Vagina (tissue), 2 donors: ENCODE measurements at regions not wholly inside any gene's neighbourhood (a gene's known extent, or its start where the extent isn't known, plus 50 kb on each side); places are given as distances from the start of the nearest gene placed in this dataset.

Experiments used
- DNase-seq, 2 donors: peaks; one replicate each; pipeline ENCODE4 v3.0.0-alpha.2; 2017; ENCODE audit errors: extremely low spot score in 2 of 2
- H3K27ac ChIP-seq: fragments of 200-600 bp; sonication (generic); one replicate; pipeline ENCODE4 v1.5.1; 2019
- H3K27me3 ChIP-seq: fragments of 200-600 bp; sonication (generic); one replicate; pipeline ENCODE4 v1.5.1; 2019
- H3K36me3 ChIP-seq, 2 donors: fragments of 200-600 bp; sonication (generic); one replicate each; pipeline ENCODE4 v1.5.1; 2017 to 2019
- H3K4me1 ChIP-seq: fragments of 200-600 bp; sonication (generic); one replicate; pipeline ENCODE4 v1.5.1; 2019
- H3K4me3 ChIP-seq, 2 donors: fragments of 200-600 bp; sonication (generic); 1 replicate in 1 of 2; 2 replicates in 1 of 2; pipeline ENCODE4 v1.5.1; 2016 to 2019
- H3K9me3 ChIP-seq: fragments of 200-600 bp; sonication (generic); one replicate; pipeline ENCODE4 v1.5.1; 2019
- CTCF ChIP-seq, 3 experiments: fragments of 450-650 bp in 2 of 3; fragments of 200-600 bp in 1 of 3; sonication (generic) in 1 of 3; IDR thresholded peaks; one replicate each; pipeline ENCODE4 v1.5.1; 2017 to 2019; ENCODE audit warnings: antibody characterized with exemption in 3 of 3, mild to moderate bottlenecking in 2 of 3, moderate library complexity in 2 of 3
- POLR2A ChIP-seq, 2 donors: fragments of 450-650 bp; IDR thresholded peaks; one replicate each; pipeline ENCODE4 v1.6.1; 2017; ENCODE audit warnings: antibody characterized with exemption in 2 of 2, mild to moderate bottlenecking in 2 of 2, moderate library complexity in 2 of 2
- POLR2AphosphoS5 ChIP-seq, 2 donors: sonication (generic); formaldehyde crosslinking; IDR thresholded peaks; one replicate each; pipeline ENCODE4 v1.9.0; 2017; ENCODE audit warnings: antibody characterized with exemption in 2 of 2, mild to moderate bottlenecking in 2 of 2, low read depth in 1 of 2; ENCODE audit not compliant: insufficient read depth in 1 of 2
- intact Hi-C: fragments of 100-400 bp; cut with DNase I; formaldehyde crosslinking; loops from one replicate; pipeline ENCODE4 v1.15.1; 2023

DNA sequence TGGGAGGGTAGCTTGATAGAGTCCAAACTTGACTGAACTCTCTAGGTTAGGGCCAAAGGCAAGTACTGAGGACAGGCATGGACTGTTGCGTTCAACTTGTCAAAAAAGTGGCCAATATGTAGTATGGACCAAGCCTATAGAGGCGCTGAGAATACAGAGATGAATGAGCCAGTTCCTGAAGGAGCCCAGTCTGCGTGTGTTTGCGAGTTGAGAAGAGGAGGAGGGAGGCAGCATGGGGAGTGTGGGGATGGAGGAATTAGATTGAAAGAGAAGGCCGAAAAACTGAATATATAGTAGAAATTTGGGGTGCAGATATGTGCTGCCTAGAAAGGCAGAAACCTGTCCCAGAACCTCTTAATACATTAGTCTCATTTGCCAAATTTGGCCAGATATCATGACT, 412.4 kb downstream of the PCNX1 start:
- no peaks in the 10 kb centered on the region for H3K36me3 ChIP-seq
- H3K27ac ChIP-seq: peak overlapping the region; percentile 98
- H3K9me3 ChIP-seq: no peaks in the 10 kb centered on the region
- intact Hi-C loops: loop anchor here (5.0 kb wide), 1 partner anchor 433 kb away; no protein-coding TSS in a partner anchor
- TF ChIP-seq POLR2A (IDR thresholded peaks at IDR 0.05): no peak
- TF ChIP-seq CTCF (IDR thresholded peaks at IDR 0.05): no peak
- TF ChIP-seq POLR2AphosphoS5 (IDR thresholded peaks at IDR 0.05; ENCODE audit: insufficient read depth in 1 of 2, low read depth in 1 of 2): no peak
- H3K27me3 ChIP-seq: no peaks in the 10 kb centered on the region
- H3K4me3 ChIP-seq: peak overlapping the region; percentile 85 to 91
- peaks cover 16% of the 10 kb centered on the region for H3K4me1 ChIP-seq
- peak in 1 of 2 donors; percentile 89 for DNase-seq

- H3K27me3 ChIP-seq: no peaks in the 10 kb centered on the region
- intact Hi-C loops: loop anchor here (5.0 kb wide), 1 partner anchor 432 kb away; no protein-coding TSS in a partner anchor
- peak within 1 kb of the TSS; percentile 85 to 91 for H3K4me3 ChIP-seq
- H3K4me1 ChIP-seq: peaks cover 16% of the 10 kb centered on the region
- peak in 1 of 2 donors; percentile 99 for DNase-seq
- no peaks in the 10 kb centered on the region for H3K36me3 ChIP-seq
- no peaks in the 10 kb centered on the region for H3K9me3 ChIP-seq
- peak within 1 kb of the TSS; percentile 98 for H3K27ac ChIP-seq
- peak; percentile 83 to 96 for TF ChIP-seq POLR2AphosphoS5 (IDR thresholded peaks at IDR 0.05; ENCODE audit: insufficient read depth in 1 of 2, low read depth in 1 of 2)
- peak in 1 of 2 donors; percentile 84 for TF ChIP-seq POLR2A (IDR thresholded peaks at IDR 0.05)
- TF ChIP-seq CTCF (IDR thresholded peaks at IDR 0.05): no peak
Observed at GRCh38 chr14:71320107-71320733, 413.0 kb downstream of the PCNX1 start, which contains the start of gene SIPA1L1. Gene SIPA1L1, plus strand, starts transcription at chr14:71320476.

DNA sequence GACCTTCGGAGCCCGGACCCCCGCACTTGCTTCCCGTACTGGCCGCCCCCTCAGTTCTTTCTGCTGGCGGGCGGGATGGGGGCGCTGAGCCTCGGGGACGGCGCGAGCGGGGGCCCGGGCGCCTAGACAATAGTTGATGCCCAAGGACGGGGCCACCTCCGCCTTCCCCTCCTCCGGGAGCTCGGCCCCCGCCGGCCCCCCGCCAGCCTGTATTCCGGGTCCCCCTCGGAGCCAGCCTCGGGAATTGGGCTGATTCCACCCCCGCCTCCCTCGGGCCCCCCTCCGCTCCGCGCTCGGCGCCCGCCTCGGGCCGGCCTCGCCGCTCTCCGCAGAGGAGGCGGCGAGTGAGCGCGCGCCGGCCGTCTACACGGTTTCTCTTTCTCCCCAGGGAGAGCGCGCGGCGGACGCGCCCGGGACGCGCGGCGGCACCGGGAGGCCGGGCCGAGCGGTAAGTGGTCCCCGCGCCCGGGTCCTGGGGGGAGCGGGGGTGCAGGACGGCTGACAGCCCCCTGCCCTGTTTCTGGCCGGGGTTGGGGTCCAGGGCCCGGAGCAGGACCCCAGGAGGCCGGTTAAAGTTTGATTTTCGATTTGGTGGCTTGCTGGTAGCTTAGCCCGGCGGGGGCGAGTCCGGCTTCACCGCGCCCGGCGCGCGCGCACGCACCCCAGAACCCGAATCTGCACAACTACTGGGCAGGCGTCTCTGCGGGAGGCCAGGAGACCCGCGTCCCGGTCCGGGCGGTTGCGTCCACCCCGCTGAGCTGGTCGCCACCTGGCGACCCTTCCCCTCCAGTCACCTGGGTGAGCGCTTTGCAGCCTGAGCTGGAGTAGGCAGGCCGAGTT, 413.7 kb downstream of the PCNX1 start:
- intact Hi-C loops: loop anchor here (5.0 kb wide), 1 partner anchor 431 kb away; no protein-coding TSS in a partner anchor
- Histone ChIP-seq H3K27ac (peak overlapping the region; percentile 98), H3K36me3 (no peaks in the 10 kb centered on the region), H3K9me3 (no peaks in the 10 kb centered on the region), H3K27me3 (no peaks in the 10 kb centered on the region), H3K4me3 (peak overlapping the region; percentile 85 to 91), H3K4me1 (peaks cover 16% of the 10 kb centered on the region)
- no peak for DNase-seq
- TF ChIP-seq POLR2A (IDR thresholded peaks at IDR 0.05) (peak in 1 of 2 donors; percentile 20), POLR2AphosphoS5 (IDR thresholded peaks at IDR 0.05; ENCODE audit: insufficient read depth in 1 of 2, low read depth in 1 of 2) (no peak)

DNA sequence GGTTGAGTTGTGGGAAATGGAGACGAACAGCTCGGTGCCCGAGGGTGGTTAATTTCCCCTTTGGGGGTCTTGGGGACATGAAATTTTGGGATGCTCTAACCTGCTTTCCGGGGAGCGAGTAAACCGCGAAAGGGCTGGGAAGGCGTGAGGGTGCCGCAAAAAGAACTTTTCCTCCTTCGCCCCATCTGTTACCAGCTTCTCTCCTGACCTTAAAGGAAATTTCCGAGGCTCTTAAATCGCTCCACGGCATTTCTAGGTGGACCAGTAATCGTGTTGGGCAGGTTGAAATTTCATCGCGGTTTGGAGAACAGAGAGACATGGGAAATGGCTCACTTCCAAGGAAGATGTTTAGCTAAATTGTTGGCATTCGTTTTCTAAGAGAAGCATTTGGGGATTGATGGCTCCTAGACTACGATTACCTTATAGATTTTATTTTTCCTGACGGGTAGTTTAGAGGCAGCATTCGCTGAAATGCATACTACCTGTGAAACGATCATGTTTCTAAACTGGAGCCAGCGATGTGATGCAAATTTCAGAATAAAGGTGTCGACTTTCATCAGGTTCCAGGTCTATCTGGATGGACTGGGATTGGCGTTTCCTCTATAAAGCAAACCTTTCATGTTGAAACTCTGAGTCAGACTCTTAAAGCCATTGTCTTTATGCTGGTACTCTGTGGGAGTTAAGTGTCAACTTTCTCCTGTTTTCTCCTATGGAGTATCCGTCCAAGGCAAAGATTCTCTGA, 414.5 kb downstream of the PCNX1 start:
- intact Hi-C loops: loop anchor here (5.0 kb wide), 1 partner anchor 431 kb away; no protein-coding TSS in a partner anchor
- Histone ChIP-seq H3K9me3 (no peaks in the 10 kb centered on the region), H3K4me1 (peaks cover 16% of the 10 kb centered on the region), H3K36me3 (no peaks in the 10 kb centered on the region), H3K4me3 (peak overlapping the region; percentile 85 to 91), H3K27me3 (no peaks in the 10 kb centered on the region), H3K27ac (peak overlapping the region; percentile 98)
- TF ChIP-seq CTCF (IDR thresholded peaks at IDR 0.05): no peak
- TF ChIP-seq POLR2AphosphoS5 (IDR thresholded peaks at IDR 0.05; ENCODE audit: insufficient read depth in 1 of 2, low read depth in 1 of 2): peak; percentile 27 to 53
- no peak for DNase-seq

GRCh38 chr14:71322655-71323250, 415.5 kb downstream of the PCNX1 start:
- H3K27ac ChIP-seq: no peak overlapping the region
- H3K36me3 ChIP-seq: no peaks in the 10 kb centered on the region
- no peaks in the 10 kb centered on the region for H3K9me3 ChIP-seq
- no peak overlapping the region for H3K4me3 ChIP-seq
- no peaks in the 10 kb centered on the region for H3K27me3 ChIP-seq
- TF ChIP-seq POLR2A (IDR thresholded peaks at IDR 0.05) (no peak), POLR2AphosphoS5 (IDR thresholded peaks at IDR 0.05; ENCODE audit: insufficient read depth in 1 of 2, low read depth in 1 of 2) (no peak), CTCF (IDR thresholded peaks at IDR 0.05) (peak in 1 of 3 experiments; percentile 18)
- intact Hi-C loops: loop anchor here (5.0 kb wide), 1 partner anchor 430 kb away; no protein-coding TSS in a partner anchor
- DNase-seq: no peak
- peaks cover 16% of the 10 kb centered on the region for H3K4me1 ChIP-seq
